NCI-H510A treated with DMSO at 0.1 percent for 48 hours (cell line): ENCODE measurements at regions not wholly inside any gene's neighbourhood (a gene's known extent, or its start where the extent isn't known, plus 50 kb on each side); places are given as distances from the start of the nearest gene placed in this dataset.

Experiments used
- DNase-seq: peaks from one replicate; lab custom pipeline; 2025; lab: John Stamatoyannopoulos, UW

- no peak for DNase-seq
Measured at GRCh38 chr21:16587681-16588375, 858.0 kb downstream of the USP25 start.

- no peak for DNase-seq
Measured at GRCh38 chr21:16588433-16588860, 858.7 kb downstream of the USP25 start.

- DNase-seq = no peak
Measured at GRCh38 chr21:16589006-16589898, 859.5 kb downstream of the USP25 start.

- DNase-seq = no peak
Measured at GRCh38 chr21:16590186-16590585, 860.4 kb downstream of the USP25 start.

- no peak for DNase-seq
Measured at GRCh38 chr21:16590641-16591292, 861.0 kb downstream of the USP25 start.

- DNase-seq = no peak
Measured at GRCh38 chr21:16592381-16592780, 862.6 kb downstream of the USP25 start.

- no peak for DNase-seq
Measured at GRCh38 chr21:16594191-16594590, 864.4 kb downstream of the USP25 start.

- no peak for DNase-seq
Measured at GRCh38 chr21:16596369-16596768, 866.6 kb downstream of the USP25 start.

GRCh38 chr21:16597753-16598152 is 868.0 kb downstream of the USP25 start:
- DNase-seq = no peak

GRCh38 chr21:16605597-16605996 is 875.8 kb downstream of the USP25 start:
- DNase-seq = no peak

- no peak for DNase-seq
Measured at GRCh38 chr21:16606271-16606670, 876.5 kb downstream of the USP25 start.

GRCh38 chr21:16608209-16608830 is 878.5 kb downstream of the USP25 start:
- DNase-seq = no peak

GRCh38 chr21:16619281-16619680 is 889.5 kb downstream of the USP25 start:
- DNase-seq = no peak

GRCh38 chr21:16620786-16621320 is 891.1 kb downstream of the USP25 start:
- DNase-seq = no peak

GRCh38 chr21:16624479-16625118 is 888.2 kb upstream of the CXADR start:
- no peak for DNase-seq

- DNase-seq = no peak
Measured at GRCh38 chr21:16625491-16625890, 887.4 kb upstream of the CXADR start.

- no peak for DNase-seq
Measured at GRCh38 chr21:16633831-16634459, 878.9 kb upstream of the CXADR start.

- DNase-seq = no peak
Measured at GRCh38 chr21:16634515-16634914, 878.3 kb upstream of the CXADR start.

- no peak for DNase-seq
Measured at GRCh38 chr21:16640297-16641027, 872.4 kb upstream of the CXADR start.

GRCh38 chr21:16642353-16642752 is 870.5 kb upstream of the CXADR start:
- no peak for DNase-seq
